ENCODE measurements at regions not wholly inside any gene's neighbourhood (a gene's known extent, or its start where the extent isn't known, plus 50 kb on each side); places are given as distances from the start of the nearest gene placed in this dataset.

GRCh38 chr12:32053881-32054624, 52.6 kb upstream of the BICD1 start:
- H3K36me3 Mint-ChIP-seq (ENCODE audit: insufficient read depth, unreplicated experiment) = peaks cover 5% of the 10 kb centered on the region
- Histone ChIP-seq H3K4me1 (no peaks in the 10 kb centered on the region), H3K27me3 (replicated peaks; ENCODE audit: control insufficient read depth, insufficient read depth, low read length) (no peaks in the 10 kb centered on the region), H3K9me3 (peaks cover 35% of the 10 kb centered on the region), H3K4me3 (ENCODE audit: low read depth, low read length) (no peak overlapping the region), H3K36me3 (ENCODE audit: control insufficient read depth, insufficient read depth, low read length) (no peaks in the 10 kb centered on the region)
- no peak for TF ChIP-seq CTCF (IDR thresholded peaks at IDR 0.05; ENCODE audit: insufficient read depth in 1 of 2, low read depth in 1 of 2, low read length in 1 of 2, severe bottlenecking in 1 of 2, unreplicated experiment in 1 of 2)
- no peak overlapping the region for H3K27ac Mint-ChIP-seq (ENCODE audit: unreplicated experiment)
- ChIA-PET CTCF (no interaction called here), POLR2A (no interaction called here)
- no TSS peak for BruUV-seq (replicated peaks)
- H3K27me3 Mint-ChIP-seq (ENCODE audit: insufficient read depth, unreplicated experiment) = no peaks in the 10 kb centered on the region
- intact Hi-C loops (cut with micrococcal nuclease; ENCODE audit: unreplicated experiment) = no loop called here
- no peak for DNase-seq
- H3K4me3 Mint-ChIP-seq (ENCODE audit: unreplicated experiment) = no peak overlapping the region
- peaks cover 21% of the 10 kb centered on the region for H3K9me3 Mint-ChIP-seq (ENCODE audit: unreplicated experiment)
- peaks cover 9% of the 10 kb centered on the region for H3K4me1 Mint-ChIP-seq (ENCODE audit: low read depth, unreplicated experiment)

Measured in Caco-2 (cell line).